Gastroesophageal sphincter (tissue), 4 donors: ENCODE measurements at regions not wholly inside any gene's neighbourhood (a gene's known extent, or its start where the extent isn't known, plus 50 kb on each side); places are given as distances from the start of the nearest gene placed in this dataset.

Experiments
- ATAC-seq: fragments of 150-250 bp; one replicate; pipeline ENCODE4 v1.9.1; 2016; ENCODE audit warnings: mild to moderate bottlenecking, moderate library complexity
- H3K27ac ChIP-seq, 4 donors: fragments of 200-600 bp; sonication (generic) in 3 of 4; 1 replicate in 3 of 4; 2 replicates in 1 of 4; pipeline ENCODE4 v1.5.1; 2016 to 2019
- H3K27me3 ChIP-seq: fragments of 200-600 bp; sonication (generic); one replicate; pipeline ENCODE4 v1.5.1; 2019
- H3K36me3 ChIP-seq, 2 donors: fragments of 200-600 bp; sonication (generic); one replicate each; pipeline ENCODE4 v1.5.1; 2019; ENCODE audit warnings: control low read depth in 1 of 2
- H3K4me1 ChIP-seq, 3 donors: fragments of 200-600 bp; sonication (generic); 1 replicate in 2 of 3; 2 replicates in 1 of 3; pipeline ENCODE4 v1.5.1; 2016 to 2019; ENCODE audit warnings: control low read depth in 2 of 3
- H3K4me3 ChIP-seq, 2 donors: fragments of 200-600 bp; sonication (generic); one replicate each; pipeline ENCODE4 v1.5.1; 2019; ENCODE audit warnings: mild to moderate bottlenecking in 1 of 2, moderate library complexity in 1 of 2
- H3K9me3 ChIP-seq, 3 donors: fragments of 200-600 bp; sonication (generic); one replicate each; pipeline ENCODE4 v1.5.1; 2017 to 2019; ENCODE audit warnings: control low read depth in 2 of 3
- EP300 ChIP-seq: sonication (generic); formaldehyde crosslinking; IDR thresholded peaks from one replicate; pipeline ENCODE4 v1.6.1; 2017; ENCODE audit warnings: antibody characterized with exemption, mild to moderate bottlenecking
- POLR2A ChIP-seq, 2 donors: fragments of 450-650 bp; IDR thresholded peaks; one replicate each; pipeline ENCODE4 v1.6.1; 2017; ENCODE audit warnings: antibody characterized with exemption in 2 of 2, mild to moderate bottlenecking in 2 of 2, moderate library complexity in 1 of 2
- POLR2AphosphoS5 ChIP-seq: sonication (generic); formaldehyde crosslinking; IDR thresholded peaks from one replicate; pipeline ENCODE4 v1.6.1; 2017; ENCODE audit warnings: antibody characterized with exemption
- WGBS, 2 donors: methylation state at CpG; one replicate each; pipeline ENCODE4 v1.1.5; 2018; ENCODE audit warnings: low coverage in 1 of 2; 5-methylcytosine and 5-hydroxymethylcytosine counted together
- TF ChIP-seq, protein P1 (sequence below), 4 experiments: fragments of 200-600 bp in 2 of 4; fragments of 450-650 bp in 2 of 4; sonication (generic) in 1 of 4; IDR thresholded peaks; one replicate each; pipeline ENCODE4 v1.5.1; 2017 to 2019; ENCODE audit warnings: antibody characterized with exemption in 4 of 4, mild to moderate bottlenecking in 2 of 4, moderate library complexity in 2 of 4

DNA sequence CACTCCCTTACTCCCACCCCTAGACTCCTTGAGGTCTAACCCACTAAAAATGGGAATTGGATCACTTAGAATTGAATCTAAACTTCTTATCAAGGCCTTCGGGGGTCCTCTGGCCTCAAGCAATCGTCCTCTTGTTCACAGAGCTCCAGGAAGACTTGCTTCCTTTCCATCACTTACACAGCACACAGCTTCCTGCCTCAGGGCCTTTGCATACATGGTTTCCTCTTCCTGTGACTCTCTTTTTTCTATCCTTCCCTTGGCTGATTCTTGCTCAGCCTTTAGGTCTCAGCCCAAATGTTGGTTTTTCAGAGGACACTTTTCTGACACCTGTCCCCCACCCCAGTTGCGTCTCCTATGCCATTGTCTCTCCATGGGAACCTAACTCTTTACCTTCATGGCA is 50.0 kb upstream of the ALDH1B1 start:
- Histone ChIP-seq H3K9me3 (no peaks in the 10 kb centered on the region), H3K4me3 (no peak overlapping the region), H3K27me3 (no peaks in the 10 kb centered on the region), H3K27ac (no peak overlapping the region), H3K36me3 (no peaks in the 10 kb centered on the region), H3K4me1 (no peaks in the 10 kb centered on the region)
- ATAC-seq = no peak
- WGBS, 2 donors = 74 to 100% methylated on average over 1 to 3 of the region's 3 CpGs
- TF ChIP-seq, protein P1, sequence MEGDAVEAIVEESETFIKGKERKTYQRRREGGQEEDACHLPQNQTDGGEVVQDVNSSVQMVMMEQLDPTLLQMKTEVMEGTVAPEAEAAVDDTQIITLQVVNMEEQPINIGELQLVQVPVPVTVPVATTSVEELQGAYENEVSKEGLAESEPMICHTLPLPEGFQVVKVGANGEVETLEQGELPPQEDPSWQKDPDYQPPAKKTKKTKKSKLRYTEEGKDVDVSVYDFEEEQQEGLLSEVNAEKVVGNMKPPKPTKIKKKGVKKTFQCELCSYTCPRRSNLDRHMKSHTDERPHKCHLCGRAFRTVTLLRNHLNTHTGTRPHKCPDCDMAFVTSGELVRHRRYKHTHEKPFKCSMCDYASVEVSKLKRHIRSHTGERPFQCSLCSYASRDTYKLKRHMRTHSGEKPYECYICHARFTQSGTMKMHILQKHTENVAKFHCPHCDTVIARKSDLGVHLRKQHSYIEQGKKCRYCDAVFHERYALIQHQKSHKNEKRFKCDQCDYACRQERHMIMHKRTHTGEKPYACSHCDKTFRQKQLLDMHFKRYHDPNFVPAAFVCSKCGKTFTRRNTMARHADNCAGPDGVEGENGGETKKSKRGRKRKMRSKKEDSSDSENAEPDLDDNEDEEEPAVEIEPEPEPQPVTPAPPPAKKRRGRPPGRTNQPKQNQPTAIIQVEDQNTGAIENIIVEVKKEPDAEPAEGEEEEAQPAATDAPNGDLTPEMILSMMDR (IDR thresholded peaks at IDR 0.05) = no peak
- TF ChIP-seq EP300 = no peak
- no peak for TF ChIP-seq POLR2A (IDR thresholded peaks at IDR 0.05)
- TF ChIP-seq POLR2AphosphoS5 = no peak

DNA sequence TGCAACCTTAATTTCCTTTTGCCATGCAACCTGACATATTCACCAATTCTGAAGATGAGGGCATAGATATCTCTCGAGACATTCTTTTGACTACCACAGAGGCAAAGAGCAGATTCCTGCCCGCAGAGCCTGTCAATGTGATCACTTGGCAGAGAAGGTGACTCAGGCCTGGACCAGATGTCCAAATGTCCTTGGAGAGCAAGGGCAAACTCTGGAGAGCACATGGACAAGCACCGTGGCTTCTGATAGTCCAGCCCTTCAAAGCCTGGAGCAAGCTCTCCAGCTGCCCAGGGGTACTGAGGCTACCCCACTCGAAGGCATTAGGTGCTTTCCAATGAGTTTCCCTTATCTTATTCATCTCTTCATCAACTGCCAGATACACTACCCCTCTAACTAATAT is 50.4 kb upstream of the ALDH1B1 start:
- no peaks in the 10 kb centered on the region for H3K36me3 ChIP-seq
- no peaks in the 10 kb centered on the region for H3K4me1 ChIP-seq
- no peak overlapping the region for H3K4me3 ChIP-seq
- no peak for ATAC-seq
- H3K9me3 ChIP-seq = no peaks in the 10 kb centered on the region
- no peaks in the 10 kb centered on the region for H3K27me3 ChIP-seq
- TF ChIP-seq, protein P1 (IDR thresholded peaks at IDR 0.05) = no peak
- TF ChIP-seq EP300 = no peak
- no peak for TF ChIP-seq POLR2A (IDR thresholded peaks at IDR 0.05)
- no peak for TF ChIP-seq POLR2AphosphoS5
- WGBS, 2 donors = 100% methylated on average over 4 of the region's 4 CpGs; no CpG with 5 or more reads in 1 of the 2 donors
- H3K27ac ChIP-seq = no peak overlapping the region

DNA sequence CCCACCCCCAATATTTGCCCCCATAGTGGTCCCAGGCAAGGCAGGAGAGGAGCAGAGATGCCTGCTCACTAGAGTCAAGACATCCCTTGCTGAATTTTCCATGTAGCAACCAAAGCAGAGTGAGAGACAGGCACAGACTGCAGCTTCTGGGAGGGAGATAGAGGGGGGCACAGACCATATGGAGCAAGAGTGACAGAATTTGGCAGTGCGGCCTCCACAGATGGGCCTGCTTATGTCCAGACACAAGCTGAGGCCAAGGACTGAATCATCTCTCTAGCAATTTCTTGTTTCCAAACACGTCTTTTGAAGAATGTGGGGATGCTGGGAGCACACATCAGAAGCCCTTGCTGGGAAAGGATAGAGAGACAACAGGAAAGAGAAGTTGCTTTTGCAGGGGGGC is 53.0 kb upstream of the ALDH1B1 start:
- Histone ChIP-seq H3K27ac (no peak overlapping the region), H3K27me3 (no peaks in the 10 kb centered on the region), H3K4me1 (no peaks in the 10 kb centered on the region), H3K9me3 (no peaks in the 10 kb centered on the region), H3K36me3 (no peaks in the 10 kb centered on the region), H3K4me3 (no peak overlapping the region)
- ATAC-seq = peak; percentile 65
- TF ChIP-seq, protein P1 (IDR thresholded peaks at IDR 0.05) = no peak
- no peak for TF ChIP-seq POLR2AphosphoS5
- TF ChIP-seq EP300 = no peak
- no peak for TF ChIP-seq POLR2A (IDR thresholded peaks at IDR 0.05)
- 53 to 71% methylated on average over 1 to 2 of the region's 2 CpGs for WGBS, 2 donors

DNA sequence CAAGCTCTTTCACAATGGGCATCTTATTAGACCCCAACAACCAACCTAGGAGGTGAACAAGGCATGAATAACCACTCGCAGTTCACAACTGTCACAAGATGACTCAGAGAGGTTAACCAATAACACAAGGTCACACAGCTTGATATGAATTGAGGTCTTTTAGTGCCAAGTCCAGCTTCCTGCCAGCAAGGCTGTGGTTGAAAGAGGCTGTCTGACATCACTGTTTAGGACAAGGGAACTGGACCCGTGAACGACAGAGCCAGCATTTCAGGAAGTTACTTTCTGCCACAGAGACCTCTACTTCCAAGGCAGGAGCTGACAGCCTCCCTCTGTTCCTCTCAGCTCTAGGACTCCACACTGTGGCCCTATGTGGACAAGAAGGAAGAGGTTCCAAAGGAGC is 53.4 kb upstream of the ALDH1B1 start:
- no peak for ATAC-seq
- 17% methylated on average over 1 of the region's 3 CpGs for WGBS, 2 donors

DNA sequence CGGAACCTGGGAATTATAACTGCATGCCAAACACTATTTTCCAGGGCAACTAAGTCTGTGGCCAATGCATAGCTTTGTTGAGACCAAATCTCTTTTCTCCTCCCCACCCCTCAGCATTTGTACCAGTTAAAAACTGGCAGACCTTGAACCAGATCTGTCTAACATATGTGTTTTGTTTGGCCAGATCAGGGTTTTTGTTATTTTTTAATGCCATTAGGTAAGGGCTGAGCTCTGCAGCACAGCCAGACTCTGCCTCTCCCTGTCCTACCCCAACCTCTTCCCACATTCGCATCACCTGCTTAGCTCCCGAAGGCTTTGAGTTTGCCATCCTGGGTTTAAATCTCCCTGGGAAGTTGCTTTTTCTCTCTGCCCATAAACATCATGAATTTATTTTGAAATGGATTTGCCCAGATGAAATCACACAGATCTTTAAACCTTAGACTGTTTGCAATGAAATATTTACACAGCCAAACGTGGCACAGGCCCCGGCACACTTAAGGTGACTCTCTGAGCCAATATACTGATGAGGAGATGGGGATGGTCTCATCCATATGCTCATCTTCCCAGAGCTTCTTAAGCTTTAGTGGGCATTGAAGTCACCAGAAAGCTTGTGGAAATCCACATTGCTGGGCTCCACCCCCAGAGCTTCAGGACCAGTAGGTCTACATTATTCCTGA is 54.0 kb upstream of the ALDH1B1 start:
- H3K27ac ChIP-seq = no peak overlapping the region
- ATAC-seq = no peak
- no peaks in the 10 kb centered on the region for H3K9me3 ChIP-seq
- no peak overlapping the region for H3K4me3 ChIP-seq
- 88 to 100% methylated on average over 1 to 3 of the region's 5 CpGs for whole genome bisulfite sequencing, 2 donors
- no peaks in the 10 kb centered on the region for H3K4me1 ChIP-seq
- TF ChIP-seq POLR2AphosphoS5 (no peak), EP300 (no peak)
- TF ChIP-seq, protein P1 (IDR thresholded peaks at IDR 0.05) = no peak
- H3K36me3 ChIP-seq = no peaks in the 10 kb centered on the region
- no peaks in the 10 kb centered on the region for H3K27me3 ChIP-seq

More for the DNA sequence above, 53.4 kb upstream of the ALDH1B1 start:
- H3K4me3 ChIP-seq = no peak overlapping the region
- no peak overlapping the region for H3K27ac ChIP-seq
- H3K9me3 ChIP-seq = no peaks in the 10 kb centered on the region
- no peaks in the 10 kb centered on the region for H3K4me1 ChIP-seq
- no peaks in the 10 kb centered on the region for H3K27me3 ChIP-seq
- TF ChIP-seq POLR2AphosphoS5 = no peak
- TF ChIP-seq POLR2A (IDR thresholded peaks at IDR 0.05) = no peak
- TF ChIP-seq, protein P1 (IDR thresholded peaks at IDR 0.05) = no peak
- no peak for TF ChIP-seq EP300
- H3K36me3 ChIP-seq = no peaks in the 10 kb centered on the region
